DOHH2 (cell line): ENCODE measurements at regions not wholly inside any gene's neighbourhood (a gene's known extent, or its start where the extent isn't known, plus 50 kb on each side); places are given as distances from the start of the nearest gene placed in this dataset.

Source experiments
- EZH2phosphoT487 ChIP-seq: fragments of 200-600 bp; sonication (generic); IDR thresholded peaks from 2 replicates; pipeline ENCODE4 v1.6.1; 2017; ENCODE audit warnings: borderline replicate concordance, mild to moderate bottlenecking, antibody characterized with exemption, low read length, moderate library complexity, mixed read lengths
- TF ChIP-seq, protein P1 (sequence below): fragments of 200-600 bp; sonication (generic); IDR thresholded peaks from one replicate; pipeline ENCODE4 v1.5.1; 2014; ENCODE audit warnings: antibody characterized with exemption, mild to moderate bottlenecking, low read depth, low read length; ENCODE audit not compliant: poor library complexity, severe bottlenecking

DNA sequence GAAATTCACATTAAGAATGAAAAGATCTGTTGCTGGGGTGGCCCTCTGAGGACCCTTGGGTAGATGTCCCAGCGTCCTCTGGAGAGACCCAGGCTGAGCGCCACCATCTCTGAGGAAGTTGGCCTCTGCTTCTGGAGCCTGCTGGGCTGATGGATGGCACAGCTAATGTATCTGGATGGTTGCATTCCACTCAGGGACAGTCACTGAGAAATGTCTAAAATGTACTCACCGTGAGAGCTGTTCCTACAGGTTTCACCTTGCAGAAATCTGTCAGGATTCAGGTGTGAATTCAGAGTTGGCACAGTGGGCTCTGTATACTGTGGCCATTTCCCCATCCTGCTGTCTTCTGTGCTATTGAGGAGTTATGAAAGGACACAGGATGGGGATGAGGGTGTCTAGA is 247.2 kb downstream of the AACS start:
- TF ChIP-seq, protein P1, sequence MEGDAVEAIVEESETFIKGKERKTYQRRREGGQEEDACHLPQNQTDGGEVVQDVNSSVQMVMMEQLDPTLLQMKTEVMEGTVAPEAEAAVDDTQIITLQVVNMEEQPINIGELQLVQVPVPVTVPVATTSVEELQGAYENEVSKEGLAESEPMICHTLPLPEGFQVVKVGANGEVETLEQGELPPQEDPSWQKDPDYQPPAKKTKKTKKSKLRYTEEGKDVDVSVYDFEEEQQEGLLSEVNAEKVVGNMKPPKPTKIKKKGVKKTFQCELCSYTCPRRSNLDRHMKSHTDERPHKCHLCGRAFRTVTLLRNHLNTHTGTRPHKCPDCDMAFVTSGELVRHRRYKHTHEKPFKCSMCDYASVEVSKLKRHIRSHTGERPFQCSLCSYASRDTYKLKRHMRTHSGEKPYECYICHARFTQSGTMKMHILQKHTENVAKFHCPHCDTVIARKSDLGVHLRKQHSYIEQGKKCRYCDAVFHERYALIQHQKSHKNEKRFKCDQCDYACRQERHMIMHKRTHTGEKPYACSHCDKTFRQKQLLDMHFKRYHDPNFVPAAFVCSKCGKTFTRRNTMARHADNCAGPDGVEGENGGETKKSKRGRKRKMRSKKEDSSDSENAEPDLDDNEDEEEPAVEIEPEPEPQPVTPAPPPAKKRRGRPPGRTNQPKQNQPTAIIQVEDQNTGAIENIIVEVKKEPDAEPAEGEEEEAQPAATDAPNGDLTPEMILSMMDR = no peak
- TF ChIP-seq EZH2phosphoT487 = no peak
